ENCODE measurements at regions not wholly inside any gene's neighbourhood (a gene's known extent, or its start where the extent isn't known, plus 50 kb on each side); places are given as distances from the start of the nearest gene placed in this dataset.

DNA sequence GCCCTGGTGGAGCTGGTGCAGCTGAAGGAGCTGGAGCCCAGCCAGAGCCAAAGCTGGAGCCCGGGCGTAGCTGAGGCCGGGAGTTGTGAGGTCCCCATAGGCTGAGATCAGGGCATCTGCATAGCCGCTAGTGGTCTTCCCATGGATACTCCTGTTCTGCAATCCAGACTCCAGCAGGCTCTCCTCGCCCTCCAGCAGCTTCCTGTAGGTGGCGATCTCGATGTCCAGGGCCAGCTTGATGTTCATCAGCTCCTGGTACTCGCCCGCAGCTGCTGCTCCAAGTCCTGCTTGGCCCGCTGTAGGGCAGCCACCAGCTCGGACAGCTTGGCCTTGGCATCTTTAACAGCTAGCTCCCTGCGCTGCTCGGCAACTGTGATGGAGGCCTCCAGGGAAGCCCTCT is 966.1 kb downstream of the FSCB start:
- TF ChIP-seq, protein P1, sequence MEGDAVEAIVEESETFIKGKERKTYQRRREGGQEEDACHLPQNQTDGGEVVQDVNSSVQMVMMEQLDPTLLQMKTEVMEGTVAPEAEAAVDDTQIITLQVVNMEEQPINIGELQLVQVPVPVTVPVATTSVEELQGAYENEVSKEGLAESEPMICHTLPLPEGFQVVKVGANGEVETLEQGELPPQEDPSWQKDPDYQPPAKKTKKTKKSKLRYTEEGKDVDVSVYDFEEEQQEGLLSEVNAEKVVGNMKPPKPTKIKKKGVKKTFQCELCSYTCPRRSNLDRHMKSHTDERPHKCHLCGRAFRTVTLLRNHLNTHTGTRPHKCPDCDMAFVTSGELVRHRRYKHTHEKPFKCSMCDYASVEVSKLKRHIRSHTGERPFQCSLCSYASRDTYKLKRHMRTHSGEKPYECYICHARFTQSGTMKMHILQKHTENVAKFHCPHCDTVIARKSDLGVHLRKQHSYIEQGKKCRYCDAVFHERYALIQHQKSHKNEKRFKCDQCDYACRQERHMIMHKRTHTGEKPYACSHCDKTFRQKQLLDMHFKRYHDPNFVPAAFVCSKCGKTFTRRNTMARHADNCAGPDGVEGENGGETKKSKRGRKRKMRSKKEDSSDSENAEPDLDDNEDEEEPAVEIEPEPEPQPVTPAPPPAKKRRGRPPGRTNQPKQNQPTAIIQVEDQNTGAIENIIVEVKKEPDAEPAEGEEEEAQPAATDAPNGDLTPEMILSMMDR (IDR thresholded peaks at IDR 0.05), result no peak
- no peak for TF ChIP-seq POLR2A (IDR thresholded peaks at IDR 0.05)
- intact Hi-C loops (cut with DNase I; ENCODE audit: low total_unique reads), result no loop called here
- WGBS, 2 donors, result 85 to 90% methylated on average over 13 of the region's 13 CpGs
- no peak overlapping the region for H3K4me3 ChIP-seq (ENCODE audit: low read depth, poor library complexity, severe bottlenecking)
- DNase-seq (ENCODE audit: low spot score in 2 of 2), result no peak

- H3K4me3 ChIP-seq (ENCODE audit: low read depth, poor library complexity, severe bottlenecking), result no peak overlapping the region
- TF ChIP-seq, protein P1 (IDR thresholded peaks at IDR 0.05), result no peak
- no peak for TF ChIP-seq POLR2A (IDR thresholded peaks at IDR 0.05)
- intact Hi-C loops (cut with DNase I; ENCODE audit: low total_unique reads), result no loop called here
- WGBS, 2 donors, result 13% methylated on average over 6 of the region's 6 CpGs
- peak in 1 of 2 donors; percentile 27 for DNase-seq (ENCODE audit: low spot score in 2 of 2)
Observed at GRCh38 chr14:43539210-43539609, 967.9 kb downstream of the FSCB start.

DNA sequence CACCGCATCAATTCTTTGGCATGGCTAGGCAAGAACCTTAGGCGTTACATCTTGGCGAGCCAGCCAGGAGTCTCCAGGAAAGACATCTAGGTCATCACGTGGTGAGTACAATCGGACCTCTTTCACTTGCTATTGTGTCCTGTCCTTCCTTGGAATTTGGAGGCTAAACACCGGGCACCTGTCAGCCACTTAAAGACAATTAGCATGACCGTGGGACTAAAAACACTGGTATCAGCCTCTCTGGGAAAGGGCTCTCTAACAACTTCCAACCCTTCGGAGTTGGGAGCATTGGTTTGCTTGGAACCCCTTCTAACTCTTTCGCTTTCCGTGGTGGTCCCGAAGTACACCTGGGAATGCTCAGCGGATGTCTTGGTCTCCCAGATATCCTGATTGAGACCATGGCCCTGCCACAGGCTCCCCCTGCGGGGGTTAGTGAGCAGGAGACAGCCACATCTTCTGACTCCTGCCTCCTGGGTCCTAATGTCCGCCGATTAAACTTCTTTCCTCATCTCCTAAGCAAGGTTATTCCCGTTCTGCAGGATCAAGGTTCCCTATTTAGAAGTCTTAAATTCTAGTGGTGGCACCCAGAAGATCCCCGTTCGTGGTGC is 971.7 kb downstream of the FSCB start:
- TF ChIP-seq, protein P1 (IDR thresholded peaks at IDR 0.05), result no peak
- TF ChIP-seq POLR2A (IDR thresholded peaks at IDR 0.05), result no peak
- H3K4me3 ChIP-seq (ENCODE audit: low read depth, poor library complexity, severe bottlenecking), result no peak overlapping the region
- WGBS, 2 donors, result 92 to 95% methylated on average over 18 of the region's 18 CpGs
- intact Hi-C loops (cut with DNase I; ENCODE audit: low total_unique reads), result no loop called here
- DNase-seq (ENCODE audit: low spot score in 2 of 2), result no peak

DNA sequence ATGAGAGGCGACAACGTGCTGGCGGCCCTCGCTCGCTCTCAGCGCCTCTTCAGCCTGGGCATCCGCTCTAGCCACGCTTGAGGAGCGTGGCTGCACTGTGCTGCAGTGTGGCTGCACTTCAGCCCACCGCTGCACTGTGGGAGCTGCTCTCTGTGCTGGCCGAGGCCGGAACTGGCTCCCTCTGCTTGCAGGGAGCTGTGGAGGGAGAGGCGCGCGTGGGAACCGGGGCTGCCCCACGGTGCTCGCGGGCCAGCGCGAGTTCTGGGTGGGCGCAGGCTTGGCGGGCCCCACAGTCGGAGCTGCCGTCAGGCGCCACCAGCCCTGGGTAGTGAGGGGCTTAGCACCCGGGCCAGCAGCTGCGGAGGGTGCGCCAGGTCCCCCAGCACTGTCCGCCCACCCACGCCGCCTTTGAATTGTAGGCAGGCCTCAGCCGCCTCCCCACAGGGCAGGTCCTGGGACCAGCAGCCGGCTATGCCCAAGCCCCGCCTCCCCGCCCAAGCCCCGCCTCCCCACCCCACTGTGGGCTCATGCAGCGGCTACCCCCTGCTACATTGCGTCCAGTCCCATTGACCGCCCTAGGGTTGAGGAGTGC is 974.2 kb downstream of the FSCB start:
- TF ChIP-seq, protein P1 (IDR thresholded peaks at IDR 0.05), result no peak
- TF ChIP-seq POLR2A (IDR thresholded peaks at IDR 0.05), result no peak
- no peak for DNase-seq (ENCODE audit: low spot score in 2 of 2)
- no peak overlapping the region for H3K4me3 ChIP-seq (ENCODE audit: low read depth, poor library complexity, severe bottlenecking)
- 90 to 94% methylated on average over 16 to 36 of the region's 40 CpGs for WGBS, 2 donors
- intact Hi-C loops (cut with DNase I; ENCODE audit: low total_unique reads), result no loop called here

DNA sequence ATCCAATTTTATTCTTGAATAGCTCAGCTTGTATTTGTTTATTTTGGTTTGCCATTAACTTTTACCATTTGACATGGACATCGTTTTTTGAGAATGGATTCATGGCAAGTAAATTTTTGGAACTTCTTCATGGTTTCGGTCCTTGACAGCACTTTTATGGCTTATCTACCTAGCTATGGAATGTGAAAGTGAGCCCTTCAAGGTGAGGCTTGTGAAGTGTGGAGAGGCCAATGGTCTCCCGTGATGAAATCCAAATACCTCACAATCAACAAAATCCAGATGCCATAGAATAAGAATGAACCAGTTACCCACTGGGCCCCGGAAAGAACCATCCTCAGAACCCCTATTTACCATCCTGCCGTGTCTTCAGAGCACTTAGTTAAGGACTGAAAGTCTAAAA is 978.8 kb downstream of the FSCB start:
- 90% methylated on average over 5 of the region's 5 CpGs for WGBS, 2 donors
- H3K4me3 ChIP-seq (ENCODE audit: low read depth, poor library complexity, severe bottlenecking), result no peak overlapping the region
- intact Hi-C loops (cut with DNase I; ENCODE audit: low total_unique reads), result no loop called here

More for the DNA sequence above, 978.8 kb downstream of the FSCB start:
- no peak for TF ChIP-seq POLR2A (IDR thresholded peaks at IDR 0.05)
- TF ChIP-seq, protein P1 (IDR thresholded peaks at IDR 0.05), result no peak
- no peak for DNase-seq (ENCODE audit: low spot score in 2 of 2)

Measured in lower leg skin (tissue), 4 donors.